Hepatocyte (in vitro differentiated cells): ENCODE measurements at regions not wholly inside any gene's neighbourhood (a gene's known extent, or its start where the extent isn't known, plus 50 kb on each side); places are given as distances from the start of the nearest gene placed in this dataset.
"Not testable (repeated sequence)": the region's sequence is repeated elsewhere in the genome, so short reads cannot be mapped to it uniquely, and the experiment has no call there.

Experiments used
- CTCF ChIP-seq: fragments of 200-600 bp; sonication (generic); IDR thresholded peaks from 2 replicates; pipeline ENCODE4 v1.5.1; 2016; ENCODE audit warnings: antibody characterized with exemption, mild to moderate bottlenecking; ENCODE audit not compliant: poor library complexity
- EZH2 ChIP-seq: fragments of 200-600 bp; sonication (generic); IDR thresholded peaks from 2 replicates; pipeline ENCODE4 v1.6.1; 2016; ENCODE audit warnings: antibody characterized with exemption, mild to moderate bottlenecking, borderline replicate concordance
- EZH2phosphoT487 ChIP-seq: fragments of 200-600 bp; sonication (generic); IDR thresholded peaks from one replicate; pipeline ENCODE4 v1.6.1; 2018; ENCODE audit warnings: antibody characterized with exemption, mild to moderate bottlenecking, low read depth, moderate library complexity; ENCODE audit not compliant: unreplicated experiment, severe bottlenecking

- TF ChIP-seq CTCF, EZH2phosphoT487, EZH2: not testable (repeated sequence)
Observed at GRCh38 chr11:127941554-127941953, 645.8 kb downstream of the ETS1 start.
